SU-DHL-6 (cell line): ENCODE measurements at regions not wholly inside any gene's neighbourhood (a gene's known extent, or its start where the extent isn't known, plus 50 kb on each side); places are given as distances from the start of the nearest gene placed in this dataset.

Experiments used
- CTCF ChIP-seq: fragments of 200-600 bp; sonication (generic); IDR thresholded peaks from one replicate; pipeline ENCODE4 v1.5.1; 2017; ENCODE audit warnings: antibody characterized with exemption, mild to moderate bottlenecking, low read length, moderate library complexity; ENCODE audit not compliant: insufficient read depth, poor library complexity, severe bottlenecking
- EZH2phosphoT487 ChIP-seq: fragments of 200-600 bp; sonication (generic), shearing (Covaris generic); conservative IDR thresholded peaks from 2 replicates; pipeline ENCODE4 v1.6.1; 2018; ENCODE audit warnings: mild to moderate bottlenecking, antibody characterized with exemption, low read length, moderate library complexity, mixed read lengths

- TF ChIP-seq CTCF (no peak), EZH2phosphoT487 (no peak)
Measured at GRCh38 chr2:174681099-174682006, 82.9 kb downstream of the CHRNA1 start.
